ENCODE measurements at regions not wholly inside any gene's neighbourhood (a gene's known extent, or its start where the extent isn't known, plus 50 kb on each side); places are given as distances from the start of the nearest gene placed in this dataset.

DNA sequence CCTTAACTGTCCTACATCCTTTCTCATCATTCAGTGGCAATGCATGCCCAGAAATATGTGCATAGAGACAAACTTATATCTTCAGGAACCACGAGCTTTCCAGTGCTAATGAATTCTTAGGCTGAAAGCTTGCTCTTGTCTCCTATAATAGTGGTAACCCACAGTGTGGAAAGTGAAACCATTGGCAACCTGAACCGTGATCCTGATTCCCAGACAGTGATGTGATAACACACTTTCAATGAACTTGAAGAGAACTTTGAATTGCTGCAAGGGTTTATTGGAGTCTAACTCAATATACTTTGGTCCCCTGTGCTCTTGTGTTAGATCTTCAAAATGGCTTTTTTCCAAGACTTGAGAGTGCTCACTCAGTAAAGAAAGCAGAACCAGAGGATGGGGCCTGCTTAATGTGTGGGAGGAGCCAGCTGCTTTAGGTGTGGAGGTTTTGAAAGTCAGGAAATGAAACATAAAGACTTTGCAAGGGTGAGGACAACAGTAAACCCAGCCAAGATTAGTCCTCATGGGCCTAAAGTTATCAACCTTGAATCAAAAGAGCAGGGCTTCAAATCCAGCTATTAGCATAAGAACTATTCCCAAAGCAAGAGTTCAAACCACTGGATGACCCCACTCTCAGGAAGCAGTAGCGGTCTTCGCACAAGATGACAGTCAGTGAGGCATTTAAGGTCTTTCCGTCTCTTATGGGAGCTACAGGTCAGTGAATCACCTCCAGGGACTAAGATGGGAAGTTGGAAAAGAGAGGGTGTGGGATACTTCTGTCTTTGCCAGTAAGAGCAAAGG lies 332.4 kb upstream of the NRP1 start:
- Histone ChIP-seq H3K9me3 (no peaks in the 10 kb centered on the region), H3K27ac (no peak overlapping the region), H3K4me1 (peaks cover 8% of the 10 kb centered on the region), H3K27me3 (no peaks in the 10 kb centered on the region), H3K36me3 (no peaks in the 10 kb centered on the region), H3K4me3 (no peak overlapping the region)
- no peak for DNase-seq (ENCODE audit: extremely low spot score in 2 of 2)
- intact Hi-C loops (cut with DNase I), result no loop called here
- no peak for TF ChIP-seq POLR2A (IDR thresholded peaks at IDR 0.05)
- no peak for TF ChIP-seq POLR2AphosphoS5 (IDR thresholded peaks at IDR 0.05; ENCODE audit: insufficient read depth in 1 of 2, low read depth in 1 of 2)
- TF ChIP-seq CTCF (IDR thresholded peaks at IDR 0.05), result no peak

- no peak for TF ChIP-seq POLR2A (IDR thresholded peaks at IDR 0.05)
- no peak for TF ChIP-seq CTCF (IDR thresholded peaks at IDR 0.05)
- no peak for TF ChIP-seq POLR2AphosphoS5 (IDR thresholded peaks at IDR 0.05; ENCODE audit: insufficient read depth in 1 of 2, low read depth in 1 of 2)
- Histone ChIP-seq H3K9me3 (no peaks in the 10 kb centered on the region), H3K36me3 (no peaks in the 10 kb centered on the region), H3K4me3 (no peak overlapping the region), H3K27ac (no peak overlapping the region), H3K4me1 (peaks cover 14% of the 10 kb centered on the region), H3K27me3 (no peaks in the 10 kb centered on the region)
- DNase-seq (ENCODE audit: extremely low spot score in 2 of 2), result no peak
- intact Hi-C loops (cut with DNase I), result no loop called here
Observed at GRCh38 chr10:33665501-33665900, 331.0 kb upstream of the NRP1 start.

GRCh38 chr10:33664070-33664469 lies 329.6 kb upstream of the NRP1 start:
- no peaks in the 10 kb centered on the region for H3K36me3 ChIP-seq
- TF ChIP-seq POLR2A (IDR thresholded peaks at IDR 0.05) (no peak), CTCF (IDR thresholded peaks at IDR 0.05) (no peak), POLR2AphosphoS5 (IDR thresholded peaks at IDR 0.05; ENCODE audit: insufficient read depth in 1 of 2, low read depth in 1 of 2) (no peak)
- DNase-seq (ENCODE audit: extremely low spot score in 2 of 2), result no peak
- no peaks in the 10 kb centered on the region for H3K9me3 ChIP-seq
- H3K27me3 ChIP-seq, result no peaks in the 10 kb centered on the region
- intact Hi-C loops (cut with DNase I), result no loop called here
- H3K4me1 ChIP-seq, result peaks cover 14% of the 10 kb centered on the region
- no peak overlapping the region for H3K4me3 ChIP-seq
- H3K27ac ChIP-seq, result no peak overlapping the region

- H3K27me3 ChIP-seq, result no peaks in the 10 kb centered on the region
- peak in 1 of 2 donors; percentile 87 for DNase-seq (ENCODE audit: extremely low spot score in 2 of 2)
- H3K36me3 ChIP-seq, result no peaks in the 10 kb centered on the region
- H3K4me3 ChIP-seq, result peak overlapping the region in 1 of 2 donors; percentile 14
- TF ChIP-seq POLR2AphosphoS5 (IDR thresholded peaks at IDR 0.05; ENCODE audit: insufficient read depth in 1 of 2, low read depth in 1 of 2), result peak in 1 of 2 donors; percentile 78
- TF ChIP-seq POLR2A (IDR thresholded peaks at IDR 0.05), result no peak
- no peak for TF ChIP-seq CTCF (IDR thresholded peaks at IDR 0.05)
- peak overlapping the region; percentile 43 for H3K27ac ChIP-seq
- intact Hi-C loops (cut with DNase I), result no loop called here
- H3K4me1 ChIP-seq, result peaks cover 14% of the 10 kb centered on the region
- no peaks in the 10 kb centered on the region for H3K9me3 ChIP-seq
Observed at GRCh38 chr10:33661580-33662336, 327.3 kb upstream of the NRP1 start.

GRCh38 chr10:33660329-33660728 lies 325.9 kb upstream of the NRP1 start:
- intact Hi-C loops (cut with DNase I), result no loop called here
- TF ChIP-seq POLR2A (IDR thresholded peaks at IDR 0.05), result no peak
- no peak for TF ChIP-seq CTCF (IDR thresholded peaks at IDR 0.05)
- no peak for TF ChIP-seq POLR2AphosphoS5 (IDR thresholded peaks at IDR 0.05; ENCODE audit: insufficient read depth in 1 of 2, low read depth in 1 of 2)
- H3K4me3 ChIP-seq, result no peak overlapping the region

More at GRCh38 chr10:33660329-33660728, 325.9 kb upstream of the NRP1 start:
- H3K36me3 ChIP-seq, result no peaks in the 10 kb centered on the region
- H3K27ac ChIP-seq, result no peak overlapping the region
- no peak for DNase-seq (ENCODE audit: extremely low spot score in 2 of 2)
- no peaks in the 10 kb centered on the region for H3K9me3 ChIP-seq
- no peaks in the 10 kb centered on the region for H3K27me3 ChIP-seq
- peaks cover 14% of the 10 kb centered on the region for H3K4me1 ChIP-seq
